ENCODE measurements at regions not wholly inside any gene's neighbourhood (a gene's known extent, or its start where the extent isn't known, plus 50 kb on each side); places are given as distances from the start of the nearest gene placed in this dataset.

DNA sequence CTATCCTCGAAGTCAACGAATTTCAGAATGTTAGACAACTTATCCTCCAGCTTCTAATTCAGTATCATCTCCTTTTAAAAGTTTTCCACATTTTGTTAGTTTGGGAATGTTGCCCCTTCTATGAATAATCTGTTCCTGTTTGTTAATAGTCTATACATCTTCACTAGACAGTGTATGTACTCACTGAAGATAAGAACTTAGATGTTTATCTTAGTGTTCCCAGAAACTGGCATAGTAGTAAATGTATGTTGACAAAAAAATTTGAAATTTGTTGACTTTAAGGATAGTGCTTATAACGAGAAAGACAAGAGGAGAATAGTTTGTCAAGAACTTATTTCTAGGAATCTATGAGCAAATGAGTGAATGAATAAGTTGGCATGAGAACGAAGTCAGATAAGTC lies 162.0 kb upstream of the GULP1 start:
- no peaks in the 10 kb centered on the region for H3K4me1 Mint-ChIP-seq (ENCODE audit: low read depth, unreplicated experiment)
- TF ChIP-seq, protein P1, sequence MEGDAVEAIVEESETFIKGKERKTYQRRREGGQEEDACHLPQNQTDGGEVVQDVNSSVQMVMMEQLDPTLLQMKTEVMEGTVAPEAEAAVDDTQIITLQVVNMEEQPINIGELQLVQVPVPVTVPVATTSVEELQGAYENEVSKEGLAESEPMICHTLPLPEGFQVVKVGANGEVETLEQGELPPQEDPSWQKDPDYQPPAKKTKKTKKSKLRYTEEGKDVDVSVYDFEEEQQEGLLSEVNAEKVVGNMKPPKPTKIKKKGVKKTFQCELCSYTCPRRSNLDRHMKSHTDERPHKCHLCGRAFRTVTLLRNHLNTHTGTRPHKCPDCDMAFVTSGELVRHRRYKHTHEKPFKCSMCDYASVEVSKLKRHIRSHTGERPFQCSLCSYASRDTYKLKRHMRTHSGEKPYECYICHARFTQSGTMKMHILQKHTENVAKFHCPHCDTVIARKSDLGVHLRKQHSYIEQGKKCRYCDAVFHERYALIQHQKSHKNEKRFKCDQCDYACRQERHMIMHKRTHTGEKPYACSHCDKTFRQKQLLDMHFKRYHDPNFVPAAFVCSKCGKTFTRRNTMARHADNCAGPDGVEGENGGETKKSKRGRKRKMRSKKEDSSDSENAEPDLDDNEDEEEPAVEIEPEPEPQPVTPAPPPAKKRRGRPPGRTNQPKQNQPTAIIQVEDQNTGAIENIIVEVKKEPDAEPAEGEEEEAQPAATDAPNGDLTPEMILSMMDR (IDR thresholded peaks at IDR 0.05; ENCODE audit: insufficient read depth in 1 of 2, low read depth in 1 of 2, low read length in 1 of 2, severe bottlenecking in 1 of 2, unreplicated experiment in 1 of 2), result no peak
- no peaks in the 10 kb centered on the region for H3K9me3 Mint-ChIP-seq (ENCODE audit: unreplicated experiment)
- DNase-seq, result no peak
- BruUV-seq (replicated peaks), result no TSS peak
- Histone ChIP-seq H3K4me1 (no peaks in the 10 kb centered on the region), H3K4me3 (ENCODE audit: low read depth, low read length) (no peak overlapping the region), H3K27me3 (replicated peaks; ENCODE audit: control insufficient read depth, insufficient read depth, low read length) (no peaks in the 10 kb centered on the region), H3K36me3 (ENCODE audit: control insufficient read depth, insufficient read depth, low read length) (no peaks in the 10 kb centered on the region), H3K9me3 (no peaks in the 10 kb centered on the region)
- no peak overlapping the region for H3K27ac Mint-ChIP-seq (ENCODE audit: unreplicated experiment)
- no peaks in the 10 kb centered on the region for H3K27me3 Mint-ChIP-seq (ENCODE audit: insufficient read depth, unreplicated experiment)
- no peak overlapping the region for H3K4me3 Mint-ChIP-seq (ENCODE audit: unreplicated experiment)
- POLR2A ChIA-PET, result no interaction called here
- intact Hi-C loops (cut with micrococcal nuclease; ENCODE audit: unreplicated experiment), result no loop called here
- H3K36me3 Mint-ChIP-seq (ENCODE audit: insufficient read depth, unreplicated experiment), result no peaks in the 10 kb centered on the region
- CTCF ChIA-PET, result no interaction called here

DNA sequence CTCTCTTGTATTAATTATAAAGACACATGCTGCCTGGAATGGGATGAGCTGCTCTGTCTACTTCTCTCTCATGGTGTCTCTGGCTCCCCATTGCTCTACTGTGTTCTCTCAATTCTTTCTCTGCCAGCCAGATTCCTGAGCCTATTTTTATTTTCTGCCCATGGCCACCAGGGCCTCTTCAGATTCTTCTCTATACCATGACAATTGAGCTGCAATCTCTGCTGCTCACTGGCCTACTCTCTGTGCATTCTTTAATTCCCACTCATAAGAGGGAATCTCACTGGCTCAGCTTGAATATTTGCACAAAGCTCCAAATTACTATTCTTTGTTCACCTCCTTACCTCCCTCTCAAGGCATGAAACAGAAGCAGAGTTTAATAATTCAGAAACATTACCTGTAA lies 161.4 kb upstream of the GULP1 start:
- no peak overlapping the region for H3K4me3 ChIP-seq (ENCODE audit: low read depth, low read length)
- H3K9me3 ChIP-seq, result no peaks in the 10 kb centered on the region
- BruUV-seq (replicated peaks), result no TSS peak
- no peak for DNase-seq
- intact Hi-C loops (cut with micrococcal nuclease; ENCODE audit: unreplicated experiment), result no loop called here
- no peaks in the 10 kb centered on the region for H3K9me3 Mint-ChIP-seq (ENCODE audit: unreplicated experiment)
- no peak overlapping the region for H3K4me3 Mint-ChIP-seq (ENCODE audit: unreplicated experiment)
- POLR2A ChIA-PET, result no interaction called here
- H3K27ac Mint-ChIP-seq (ENCODE audit: unreplicated experiment), result no peak overlapping the region
- H3K4me1 ChIP-seq, result no peaks in the 10 kb centered on the region
- H3K4me1 Mint-ChIP-seq (ENCODE audit: low read depth, unreplicated experiment), result no peaks in the 10 kb centered on the region
- H3K36me3 ChIP-seq (ENCODE audit: control insufficient read depth, insufficient read depth, low read length), result no peaks in the 10 kb centered on the region
- no peaks in the 10 kb centered on the region for H3K36me3 Mint-ChIP-seq (ENCODE audit: insufficient read depth, unreplicated experiment)
- TF ChIP-seq, protein P1 (IDR thresholded peaks at IDR 0.05; ENCODE audit: insufficient read depth in 1 of 2, low read depth in 1 of 2, low read length in 1 of 2, severe bottlenecking in 1 of 2, unreplicated experiment in 1 of 2), result no peak
- no peaks in the 10 kb centered on the region for H3K27me3 ChIP-seq (replicated peaks; ENCODE audit: control insufficient read depth, insufficient read depth, low read length)
- CTCF ChIA-PET, result no interaction called here
- no peaks in the 10 kb centered on the region for H3K27me3 Mint-ChIP-seq (ENCODE audit: insufficient read depth, unreplicated experiment)

DNA sequence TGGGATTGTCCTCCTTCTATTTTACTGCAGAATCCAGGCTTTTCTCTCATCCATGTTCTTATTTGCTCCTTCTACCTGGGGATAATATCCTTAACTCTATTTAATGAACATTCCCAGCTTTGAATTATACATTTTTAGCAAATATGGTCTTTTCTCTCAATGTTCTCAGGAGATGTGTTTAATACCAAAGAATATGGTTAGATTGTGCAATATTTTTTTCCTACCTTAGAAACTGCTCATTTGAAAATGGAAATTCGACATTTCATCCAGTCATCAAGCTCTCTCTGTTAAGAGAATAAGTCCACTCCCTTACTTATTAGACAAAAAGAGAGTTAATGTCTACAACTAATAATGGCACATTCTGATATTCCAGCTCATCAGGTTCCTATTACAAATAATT lies 160.4 kb upstream of the GULP1 start:
- BruUV-seq (replicated peaks), result no TSS peak
- Mint-ChIP-seq H3K9me3 (ENCODE audit: unreplicated experiment) (no peaks in the 10 kb centered on the region), H3K27me3 (ENCODE audit: insufficient read depth, unreplicated experiment) (no peaks in the 10 kb centered on the region), H3K4me3 (ENCODE audit: unreplicated experiment) (no peak overlapping the region), H3K4me1 (ENCODE audit: low read depth, unreplicated experiment) (no peaks in the 10 kb centered on the region), H3K36me3 (ENCODE audit: insufficient read depth, unreplicated experiment) (no peaks in the 10 kb centered on the region), H3K27ac (ENCODE audit: unreplicated experiment) (no peak overlapping the region)
- H3K4me1 ChIP-seq, result no peaks in the 10 kb centered on the region
- no peak overlapping the region for H3K4me3 ChIP-seq (ENCODE audit: low read depth, low read length)
- no peak for DNase-seq
- intact Hi-C loops (cut with micrococcal nuclease; ENCODE audit: unreplicated experiment), result no loop called here
- ChIA-PET CTCF (no interaction called here), POLR2A (no interaction called here)
- no peaks in the 10 kb centered on the region for H3K9me3 ChIP-seq
- H3K36me3 ChIP-seq (ENCODE audit: control insufficient read depth, insufficient read depth, low read length), result no peaks in the 10 kb centered on the region
- no peaks in the 10 kb centered on the region for H3K27me3 ChIP-seq (replicated peaks; ENCODE audit: control insufficient read depth, insufficient read depth, low read length)
- TF ChIP-seq, protein P1 (IDR thresholded peaks at IDR 0.05; ENCODE audit: insufficient read depth in 1 of 2, low read depth in 1 of 2, low read length in 1 of 2, severe bottlenecking in 1 of 2, unreplicated experiment in 1 of 2), result no peak
